ENCODE measurements at regions not wholly inside any gene's neighbourhood (a gene's known extent, or its start where the extent isn't known, plus 50 kb on each side); places are given as distances from the start of the nearest gene placed in this dataset.
"Not testable (repeated sequence)": the region's sequence is repeated elsewhere in the genome, so short reads cannot be mapped to it uniquely, and the experiment has no call there.

- DNase-seq = no peak
Observed at GRCh38 chr20:43363506-43363905, 94.2 kb upstream of the SRSF6 start.

GRCh38 chr20:43361526-43361925 lies 96.2 kb upstream of the SRSF6 start:
- DNase-seq = no peak

- no peak for DNase-seq
Observed at GRCh38 chr20:43360016-43360415, 97.7 kb upstream of the SRSF6 start.

GRCh38 chr20:43358811-43359210 lies 98.9 kb upstream of the SRSF6 start:
- no peak for DNase-seq

GRCh38 chr20:43357352-43357751 lies 100.3 kb upstream of the SRSF6 start:
- DNase-seq = no peak

- DNase-seq = no peak
Observed at GRCh38 chr20:43355610-43356009, 102.1 kb upstream of the SRSF6 start.

GRCh38 chr20:43352996-43353395 lies 104.7 kb upstream of the SRSF6 start:
- DNase-seq = no peak

- DNase-seq = not testable (repeated sequence)
Observed at GRCh38 chr20:43350694-43351093, 107.0 kb upstream of the SRSF6 start.

- DNase-seq = no peak
Observed at GRCh38 chr20:43349841-43350240, 107.9 kb upstream of the SRSF6 start.

- not testable (repeated sequence) for DNase-seq
Observed at GRCh38 chr20:43347839-43348238, 109.9 kb upstream of the SRSF6 start.

- DNase-seq = no peak
Observed at GRCh38 chr20:43345676-43346075, 112.0 kb upstream of the SRSF6 start.

GRCh38 chr20:43341511-43341910 lies 116.2 kb upstream of the SRSF6 start:
- DNase-seq = no peak

GRCh38 chr20:43337036-43337435 lies 120.7 kb upstream of the SRSF6 start:
- no peak for DNase-seq

- DNase-seq = no peak
Observed at GRCh38 chr20:43334080-43334479, 123.6 kb upstream of the SRSF6 start.

- DNase-seq = no peak
Observed at GRCh38 chr20:43331906-43332305, 125.8 kb upstream of the SRSF6 start.

- DNase-seq = no peak
Observed at GRCh38 chr20:43328697-43329096, 129.0 kb upstream of the SRSF6 start.

GRCh38 chr20:43327234-43327633 lies 130.5 kb upstream of the SRSF6 start:
- not testable (repeated sequence) for DNase-seq

- no peak for DNase-seq
Observed at GRCh38 chr20:43325926-43326325, 131.8 kb upstream of the SRSF6 start.

GRCh38 chr20:43323592-43323991 lies 133.9 kb upstream of the PTPRT start:
- DNase-seq = no peak

- no peak for DNase-seq
Observed at GRCh38 chr20:43322851-43323250, 133.1 kb upstream of the PTPRT start.

GRCh38 chr20:43320536-43320935 lies 130.8 kb upstream of the PTPRT start:
- DNase-seq = no peak

GRCh38 chr20:43318755-43319297 lies 129.1 kb upstream of the PTPRT start:
- DNase-seq = no peak

- DNase-seq = no peak
Observed at GRCh38 chr20:43316271-43316670, 126.6 kb upstream of the PTPRT start.

GRCh38 chr20:43309266-43309665 lies 119.6 kb upstream of the PTPRT start:
- DNase-seq = no peak

- DNase-seq = no peak
Observed at GRCh38 chr20:43306837-43307236, 117.1 kb upstream of the PTPRT start.

GRCh38 chr20:43305749-43306148 lies 116.0 kb upstream of the PTPRT start:
- no peak for DNase-seq
